ENCODE measurements at regions not wholly inside any gene's neighbourhood (a gene's known extent, or its start where the extent isn't known, plus 50 kb on each side); places are given as distances from the start of the nearest gene placed in this dataset.

- Histone ChIP-seq H3K4me2 (no peak overlapping the region), H3K79me2 (no peaks in the 10 kb centered on the region), H2AFZ (no peak overlapping the region), H3K27me3 (no peaks in the 10 kb centered on the region), H3K27ac (no peak overlapping the region), H3K4me3 (no peak overlapping the region), H4K20me1 (ENCODE audit: insufficient read depth, poor library complexity, severe bottlenecking) (no peaks in the 10 kb centered on the region), H3K9me2 (replicated peaks; ENCODE audit: insufficient read depth) (no peaks in the 10 kb centered on the region), H3K4me1 (ENCODE audit: insufficient read depth) (no peaks in the 10 kb centered on the region), H3K36me3 (replicated peaks; ENCODE audit: insufficient read depth, low read depth) (no peaks in the 10 kb centered on the region), H3K9me3 (ENCODE audit: low read depth) (no peaks in the 10 kb centered on the region)
- 75% methylated on average over 4 of the region's 4 CpGs for WGBS (ENCODE audit: low lambda C conversion rate, missing lambda C conversion rate)
- DNase-seq (ENCODE audit: low spot score): no peak
- TF ChIP-seq EZH2 (IDR thresholded peaks at IDR 0.05; ENCODE audit: borderline replicate concordance): no peak
- TF ChIP-seq CTCF (IDR thresholded peaks at IDR 0.05; ENCODE audit: poor library complexity): no peak
- TF ChIP-seq EZH2phosphoT487 (IDR thresholded peaks at IDR 0.05; ENCODE audit: low read depth, severe bottlenecking, unreplicated experiment): no peak
Measured at GRCh38 chr20:43809206-43809819, 82.5 kb upstream of the GTSF1L start.

GRCh38 chr20:43804781-43805180 lies 78.0 kb upstream of the GTSF1L start:
- Histone ChIP-seq H4K20me1 (ENCODE audit: insufficient read depth, poor library complexity, severe bottlenecking) (no peaks in the 10 kb centered on the region), H3K36me3 (replicated peaks; ENCODE audit: insufficient read depth, low read depth) (no peaks in the 10 kb centered on the region), H2AFZ (no peak overlapping the region), H3K9me3 (ENCODE audit: low read depth) (no peaks in the 10 kb centered on the region), H3K4me2 (no peak overlapping the region), H3K27ac (no peak overlapping the region), H3K27me3 (no peaks in the 10 kb centered on the region), H3K79me2 (no peaks in the 10 kb centered on the region), H3K4me3 (no peak overlapping the region), H3K9me2 (replicated peaks; ENCODE audit: insufficient read depth) (no peaks in the 10 kb centered on the region), H3K4me1 (ENCODE audit: insufficient read depth) (no peaks in the 10 kb centered on the region)
- TF ChIP-seq CTCF (IDR thresholded peaks at IDR 0.05; ENCODE audit: poor library complexity): no peak
- TF ChIP-seq EZH2 (IDR thresholded peaks at IDR 0.05; ENCODE audit: borderline replicate concordance): no peak
- TF ChIP-seq EZH2phosphoT487 (IDR thresholded peaks at IDR 0.05; ENCODE audit: low read depth, severe bottlenecking, unreplicated experiment): no peak
- DNase-seq (ENCODE audit: low spot score): no peak
- 70% methylated on average over 5 of the region's 5 CpGs for WGBS (ENCODE audit: low lambda C conversion rate, missing lambda C conversion rate)

GRCh38 chr20:43803276-43803675 lies 76.5 kb upstream of the GTSF1L start:
- Histone ChIP-seq H3K36me3 (replicated peaks; ENCODE audit: insufficient read depth, low read depth) (no peaks in the 10 kb centered on the region), H2AFZ (no peak overlapping the region), H3K79me2 (no peaks in the 10 kb centered on the region), H3K9me3 (ENCODE audit: low read depth) (no peaks in the 10 kb centered on the region), H3K27ac (no peak overlapping the region), H3K4me1 (ENCODE audit: insufficient read depth) (no peaks in the 10 kb centered on the region), H3K27me3 (no peaks in the 10 kb centered on the region), H3K4me3 (no peak overlapping the region), H3K9me2 (replicated peaks; ENCODE audit: insufficient read depth) (no peaks in the 10 kb centered on the region), H3K4me2 (no peak overlapping the region), H4K20me1 (ENCODE audit: insufficient read depth, poor library complexity, severe bottlenecking) (no peaks in the 10 kb centered on the region)
- TF ChIP-seq CTCF (IDR thresholded peaks at IDR 0.05; ENCODE audit: poor library complexity) (no peak), EZH2 (IDR thresholded peaks at IDR 0.05; ENCODE audit: borderline replicate concordance) (no peak), EZH2phosphoT487 (IDR thresholded peaks at IDR 0.05; ENCODE audit: low read depth, severe bottlenecking, unreplicated experiment) (no peak)
- DNase-seq (ENCODE audit: low spot score): no peak

- no peaks in the 10 kb centered on the region for H3K27me3 ChIP-seq
- DNase-seq (ENCODE audit: low spot score): no peak
- no peaks in the 10 kb centered on the region for H3K79me2 ChIP-seq
- no peak for TF ChIP-seq CTCF (IDR thresholded peaks at IDR 0.05; ENCODE audit: poor library complexity)
- WGBS (ENCODE audit: low lambda C conversion rate, missing lambda C conversion rate): 86% methylated on average over 6 of the region's 6 CpGs
- no peak overlapping the region for H3K27ac ChIP-seq
- no peaks in the 10 kb centered on the region for H3K9me2 ChIP-seq (replicated peaks; ENCODE audit: insufficient read depth)
- H3K9me3 ChIP-seq (ENCODE audit: low read depth): no peaks in the 10 kb centered on the region
- no peak overlapping the region for H3K4me2 ChIP-seq
- no peak overlapping the region for H2AFZ ChIP-seq
- H3K4me3 ChIP-seq: no peak overlapping the region
- H3K36me3 ChIP-seq (replicated peaks; ENCODE audit: insufficient read depth, low read depth): no peaks in the 10 kb centered on the region
- H4K20me1 ChIP-seq (ENCODE audit: insufficient read depth, poor library complexity, severe bottlenecking): no peaks in the 10 kb centered on the region
- no peaks in the 10 kb centered on the region for H3K4me1 ChIP-seq (ENCODE audit: insufficient read depth)
Measured at GRCh38 chr20:43800186-43800585, 73.4 kb upstream of the GTSF1L start.
